ENCODE measurements at regions not wholly inside any gene's neighbourhood (a gene's known extent, or its start where the extent isn't known, plus 50 kb on each side); places are given as distances from the start of the nearest gene placed in this dataset.
A peak's percentile ranks its signal among the peaks of the same experiment; 100 is the strongest.

DNA sequence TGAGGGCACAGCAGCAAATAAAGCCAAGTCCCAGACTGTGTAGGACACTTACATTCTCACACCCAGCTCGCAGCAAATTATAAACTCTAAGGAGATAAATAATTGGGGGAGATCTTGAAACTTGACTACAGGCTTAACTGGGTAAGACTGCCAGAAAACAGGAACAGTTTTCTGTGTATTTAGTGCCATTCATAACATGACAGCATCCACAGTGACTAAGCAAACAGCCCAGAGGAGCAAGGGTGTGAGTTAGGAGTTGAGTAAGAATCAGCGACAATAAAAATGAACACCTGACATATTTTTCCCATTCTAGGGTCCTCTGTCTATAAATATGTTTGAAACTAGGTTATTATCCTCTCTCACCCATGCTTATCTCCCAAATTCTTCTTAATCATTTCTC is 370.9 kb upstream of the WWC1 start:
- Mint-ChIP-seq H3K27me3 (ENCODE audit: low read depth) (peaks cover 2% of the 10 kb centered on the region), H3K36me3 (ENCODE audit: low read depth) (no peaks in the 10 kb centered on the region), H3K4me1 (ENCODE audit: low read depth) (peaks cover 19% of the 10 kb centered on the region), H3K9me3 (ENCODE audit: low read depth) (no peaks in the 10 kb centered on the region), H3K4me3 (ENCODE audit: unreplicated experiment) (no peak overlapping the region), H3K27ac (ENCODE audit: unreplicated experiment) (no peak overlapping the region)
- TF ChIP-seq CTCF (IDR thresholded peaks at IDR 0.05): no peak
- no peak for DNase-seq (ENCODE audit: low spot score)

GRCh38 chr5:167921796-167922195 is 369.6 kb upstream of the WWC1 start:
- Mint-ChIP-seq H3K4me3 (ENCODE audit: unreplicated experiment) (no peak overlapping the region), H3K4me1 (ENCODE audit: low read depth) (peaks cover 7% of the 10 kb centered on the region), H3K27ac (ENCODE audit: unreplicated experiment) (no peak overlapping the region), H3K36me3 (ENCODE audit: low read depth) (no peaks in the 10 kb centered on the region), H3K27me3 (ENCODE audit: low read depth) (peaks cover 2% of the 10 kb centered on the region), H3K9me3 (ENCODE audit: low read depth) (no peaks in the 10 kb centered on the region)
- no peak for DNase-seq (ENCODE audit: low spot score)
- no peak for TF ChIP-seq CTCF (IDR thresholded peaks at IDR 0.05)

GRCh38 chr5:167923396-167923795 is 368.0 kb upstream of the WWC1 start:
- Mint-ChIP-seq H3K36me3 (ENCODE audit: low read depth) (no peaks in the 10 kb centered on the region), H3K4me3 (ENCODE audit: unreplicated experiment) (no peak overlapping the region), H3K27me3 (ENCODE audit: low read depth) (peaks cover 2% of the 10 kb centered on the region), H3K9me3 (ENCODE audit: low read depth) (no peaks in the 10 kb centered on the region), H3K27ac (ENCODE audit: unreplicated experiment) (no peak overlapping the region), H3K4me1 (ENCODE audit: low read depth) (peaks cover 6% of the 10 kb centered on the region)
- TF ChIP-seq CTCF (IDR thresholded peaks at IDR 0.05): no peak
- DNase-seq (ENCODE audit: low spot score): no peak

DNA sequence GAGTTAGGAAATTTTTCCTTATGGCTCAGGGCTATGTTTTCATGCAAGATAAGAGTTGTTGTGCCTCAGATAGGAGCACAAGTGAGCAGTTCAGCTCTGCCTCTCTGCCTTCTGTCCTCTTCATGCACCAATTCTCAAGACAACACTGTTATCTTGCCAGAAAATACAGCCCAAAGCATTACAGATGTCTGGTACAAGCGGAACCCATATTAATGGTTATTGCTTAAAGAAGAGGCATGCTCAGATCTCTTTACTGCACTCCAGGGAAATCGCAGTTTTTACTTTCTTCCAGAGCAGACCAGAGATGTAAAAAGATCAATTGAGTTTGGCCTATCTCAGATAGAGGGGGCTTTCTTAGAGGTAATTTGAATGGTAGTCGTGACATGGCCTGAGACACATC is 361.6 kb upstream of the WWC1 start:
- Mint-ChIP-seq H3K4me1 (ENCODE audit: low read depth) (peaks cover 12% of the 10 kb centered on the region), H3K4me3 (ENCODE audit: unreplicated experiment) (no peak overlapping the region), H3K36me3 (ENCODE audit: low read depth) (no peaks in the 10 kb centered on the region), H3K9me3 (ENCODE audit: low read depth) (no peaks in the 10 kb centered on the region), H3K27ac (ENCODE audit: unreplicated experiment) (no peak overlapping the region), H3K27me3 (ENCODE audit: low read depth) (no peaks in the 10 kb centered on the region)
- no peak for TF ChIP-seq CTCF (IDR thresholded peaks at IDR 0.05)
- DNase-seq (ENCODE audit: low spot score): no peak

DNA sequence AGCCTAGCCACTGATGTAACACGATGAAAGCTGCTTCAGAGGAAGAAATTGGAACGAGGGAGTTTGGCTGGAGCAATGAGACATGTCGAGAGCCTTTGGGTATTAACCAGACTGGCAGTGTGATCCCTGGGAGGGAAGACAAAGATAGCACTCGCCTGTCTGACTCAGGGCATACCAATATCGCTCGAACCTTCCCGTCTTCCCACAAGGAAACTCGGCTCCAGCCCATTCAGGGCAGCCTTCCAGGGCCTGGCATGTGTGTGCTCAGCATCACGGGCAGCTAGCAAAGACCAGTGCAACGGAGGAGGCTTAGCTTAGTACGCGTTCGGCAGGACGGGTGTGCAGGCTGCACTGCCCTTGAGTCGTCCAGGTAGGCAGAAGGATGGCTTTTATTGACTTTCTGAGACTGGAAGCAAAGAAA is 356.9 kb upstream of the WWC1 start:
- TF ChIP-seq CTCF (IDR thresholded peaks at IDR 0.05): no peak

More for the DNA sequence above, 356.9 kb upstream of the WWC1 start:
- DNase-seq (ENCODE audit: low spot score): no peak
- peaks cover 32% of the 10 kb centered on the region for H3K4me1 Mint-ChIP-seq (ENCODE audit: low read depth)
- peak overlapping the region; percentile 84 for H3K27ac Mint-ChIP-seq (ENCODE audit: unreplicated experiment)
- H3K27me3 Mint-ChIP-seq (ENCODE audit: low read depth): no peaks in the 10 kb centered on the region
- no peaks in the 10 kb centered on the region for H3K36me3 Mint-ChIP-seq (ENCODE audit: low read depth)
- peak overlapping the region; percentile 11 for H3K4me3 Mint-ChIP-seq (ENCODE audit: unreplicated experiment)
- no peaks in the 10 kb centered on the region for H3K9me3 Mint-ChIP-seq (ENCODE audit: low read depth)
